HG03558 (cell line): ENCODE measurements at regions not wholly inside any gene's neighbourhood (a gene's known extent, or its start where the extent isn't known, plus 50 kb on each side); places are given as distances from the start of the nearest gene placed in this dataset.

Experiments used
- ATAC-seq: cut with Tn5 transposase; IDR thresholded peaks from one replicate; pipeline ENCODE4 v1.9.1; 2021; ENCODE audit warnings: moderate number of reproducible peaks; ENCODE audit not compliant: unreplicated experiment; ENCODE audit errors: extremely low read depth

GRCh38 chr5:7955476-7955875, 86.5 kb downstream of the MTRR start:
- ATAC-seq = no peak

GRCh38 chr5:7957329-7957728, 88.4 kb downstream of the MTRR start:
- no peak for ATAC-seq

- no peak for ATAC-seq
Measured at GRCh38 chr5:7960142-7960541, 91.2 kb downstream of the MTRR start.

- ATAC-seq = no peak
Measured at GRCh38 chr5:7961540-7961939, 92.6 kb downstream of the MTRR start.

- no peak for ATAC-seq
Measured at GRCh38 chr5:7970816-7971215, 101.9 kb downstream of the MTRR start.

GRCh38 chr5:7976411-7977190, 107.7 kb downstream of the MTRR start:
- ATAC-seq = no peak

GRCh38 chr5:7978114-7978513, 109.2 kb downstream of the MTRR start:
- ATAC-seq = no peak

- no peak for ATAC-seq
Measured at GRCh38 chr5:7978991-7979390, 110.0 kb downstream of the MTRR start.

GRCh38 chr5:7980881-7981280, 111.9 kb downstream of the MTRR start:
- ATAC-seq = no peak

- no peak for ATAC-seq
Measured at GRCh38 chr5:7983433-7983832, 114.5 kb downstream of the MTRR start.

GRCh38 chr5:7991125-7991821, 122.3 kb downstream of the MTRR start:
- no peak for ATAC-seq

- no peak for ATAC-seq
Measured at GRCh38 chr5:7995688-7996294, 126.8 kb downstream of the MTRR start.

GRCh38 chr5:8005416-8005815, 136.5 kb downstream of the MTRR start:
- no peak for ATAC-seq

GRCh38 chr5:8012131-8012977, 143.4 kb downstream of the MTRR start:
- ATAC-seq = no peak

GRCh38 chr5:8013948-8014710, 145.2 kb downstream of the MTRR start:
- ATAC-seq = no peak

GRCh38 chr5:8019719-8020218, 150.8 kb downstream of the MTRR start:
- no peak for ATAC-seq

GRCh38 chr5:8020861-8021514, 152.0 kb downstream of the MTRR start:
- ATAC-seq = no peak

- ATAC-seq = no peak
Measured at GRCh38 chr5:8028243-8028642, 159.3 kb downstream of the MTRR start.

GRCh38 chr5:8033261-8033660, 164.3 kb downstream of the MTRR start:
- no peak for ATAC-seq
